Dermis microvascular lymphatic vessel endothelial cell (primary cell): ENCODE measurements at regions not wholly inside any gene's neighbourhood (a gene's known extent, or its start where the extent isn't known, plus 50 kb on each side); places are given as distances from the start of the nearest gene placed in this dataset.

Source experiments
- DNase-seq, 2 donors: peaks; one replicate each; pipeline versions ENCODE4 v3.0.0 to v3.0.0-alpha.2; 2010; ENCODE audit warnings: low read depth in 2 of 2

DNA sequence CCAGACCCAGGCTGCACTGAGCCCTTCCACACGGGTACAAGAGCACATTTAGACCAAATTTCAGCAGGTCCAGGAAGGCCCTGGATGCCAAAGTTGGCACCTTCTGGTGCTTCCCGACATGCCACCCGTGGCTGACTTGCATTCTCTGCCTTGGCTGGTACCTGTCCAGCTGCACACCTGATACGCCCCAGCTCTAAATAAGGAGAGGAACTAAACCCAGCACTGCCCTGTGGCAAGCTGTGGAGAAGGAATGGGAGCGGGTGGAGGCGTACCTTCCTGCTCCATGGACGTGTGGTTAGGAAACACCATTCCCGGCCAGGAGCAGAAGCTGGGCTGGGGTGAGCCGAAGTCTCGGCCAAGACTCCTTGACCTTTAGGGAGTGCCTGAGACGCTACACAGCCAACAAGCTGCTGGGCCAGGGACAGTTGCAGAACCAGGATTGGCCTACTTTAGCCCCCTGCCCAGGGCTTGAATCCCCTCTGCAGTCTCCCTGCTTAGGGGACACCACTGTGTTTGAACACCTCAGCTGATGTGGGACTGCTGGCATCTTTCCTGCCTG lies 86.5 kb upstream of the TAF1B start:
- DNase-seq: no peak

DNA sequence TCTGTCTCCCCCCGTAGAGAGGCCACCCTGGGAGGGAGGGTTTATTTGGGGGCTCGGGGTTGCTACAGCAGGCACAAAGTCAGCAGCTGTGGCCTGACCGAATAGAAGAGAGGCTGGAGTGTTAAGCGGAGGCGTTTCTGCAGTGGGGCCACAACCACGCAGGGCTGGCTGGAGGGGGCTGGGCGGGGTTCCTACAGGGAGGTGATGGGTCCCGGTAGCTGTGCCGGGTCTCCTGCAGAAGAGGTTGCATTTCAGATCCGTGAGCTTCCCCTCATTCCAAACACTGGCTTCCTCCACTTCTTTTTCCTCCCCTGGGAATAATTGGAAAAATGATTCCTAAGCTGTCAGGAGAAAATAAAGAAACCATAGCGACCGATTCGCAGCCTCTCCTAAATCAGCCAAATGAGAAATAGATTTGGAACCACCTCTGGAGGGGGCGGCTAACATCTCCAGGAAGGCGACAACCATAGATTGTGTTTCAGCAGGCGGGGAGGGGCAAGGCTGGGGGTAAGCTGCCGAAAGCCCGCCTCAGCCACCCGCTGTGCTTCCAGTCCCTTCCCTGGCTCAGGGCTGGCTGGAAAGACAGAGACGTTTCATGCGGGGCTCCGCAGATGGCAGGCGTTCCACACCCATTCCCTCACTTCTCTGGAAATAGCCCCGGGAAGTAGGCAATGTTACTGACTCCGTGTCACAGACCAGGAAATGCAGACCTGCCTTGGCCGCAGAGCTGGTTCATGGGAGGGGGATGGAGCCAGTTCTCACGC lies 85.6 kb upstream of the TAF1B start:
- DNase-seq: no peak

DNA sequence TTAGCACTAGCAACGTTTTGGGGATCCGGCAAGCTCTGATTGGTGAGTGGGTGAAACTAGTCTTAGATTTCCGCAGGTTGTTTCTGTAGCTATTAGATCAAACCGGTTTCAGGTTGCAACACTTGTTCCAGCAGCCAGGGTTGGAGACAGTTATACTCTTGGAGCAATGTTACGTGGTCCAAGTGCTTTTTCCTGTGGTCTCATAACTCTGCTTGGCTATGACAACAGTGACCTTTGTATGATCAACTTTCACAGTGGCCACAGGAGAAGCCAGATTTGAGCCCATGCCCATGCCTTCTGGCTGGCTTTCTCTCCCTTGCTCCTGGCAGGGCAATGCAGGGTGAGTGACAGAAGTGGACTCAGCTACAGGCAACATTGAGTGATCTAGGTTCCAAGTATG lies 84.5 kb upstream of the TAF1B start:
- no peak for DNase-seq

DNA sequence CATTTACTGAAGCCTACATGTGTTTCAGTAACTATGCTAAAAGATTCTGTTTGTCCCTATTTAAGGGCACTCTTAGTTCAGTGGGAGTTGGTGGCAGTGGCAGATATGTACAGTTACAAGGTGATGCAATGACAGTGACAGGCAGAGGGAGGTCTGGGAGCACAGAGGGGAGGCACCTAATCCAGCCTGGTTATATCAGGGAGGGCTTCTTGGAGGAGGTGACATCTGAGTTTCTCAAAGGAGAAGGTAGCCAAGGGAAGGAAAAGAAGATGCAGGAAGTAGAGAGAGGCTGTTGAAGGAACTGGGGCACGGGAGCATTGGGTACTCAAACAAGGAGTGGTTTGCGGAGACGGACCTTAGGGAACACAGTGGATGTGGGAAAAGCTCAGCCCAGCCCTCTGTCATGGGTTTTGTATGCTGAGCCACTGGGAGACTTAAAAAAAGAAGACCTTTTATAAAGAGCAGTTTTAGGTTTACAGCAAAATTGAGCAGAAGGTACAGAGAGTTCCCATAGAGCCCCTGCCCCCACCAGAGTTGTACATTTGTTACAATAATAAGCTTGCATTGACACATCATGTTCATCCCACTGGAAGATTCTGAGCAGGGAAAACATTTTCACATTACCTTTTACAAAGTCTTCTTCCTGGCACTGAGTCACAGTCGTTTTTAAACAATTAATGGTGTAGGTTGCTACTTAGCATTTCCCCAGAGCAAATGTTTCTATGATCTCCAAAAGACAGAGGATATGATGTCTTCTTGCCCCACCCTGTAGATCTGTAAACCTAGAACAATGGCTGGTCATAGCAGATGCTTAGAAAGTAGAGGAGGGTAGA lies 83.0 kb upstream of the TAF1B start:
- no peak for DNase-seq

DNA sequence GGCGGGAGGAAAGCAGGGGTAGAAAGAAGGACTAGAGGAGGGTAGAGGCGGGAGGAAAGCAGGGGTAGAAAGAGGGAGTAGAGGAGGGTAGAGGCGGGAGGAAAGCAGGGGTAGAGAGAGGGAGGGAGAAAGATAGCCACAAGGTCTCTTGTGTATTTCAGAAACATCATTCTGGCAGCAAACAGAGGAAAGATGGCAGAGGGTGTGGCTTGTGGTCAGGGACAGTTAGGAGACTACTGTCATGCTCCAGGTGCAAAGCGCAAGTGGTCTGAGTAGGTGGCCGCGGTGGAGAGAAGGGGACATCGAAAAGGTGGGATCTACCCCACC lies 82.4 kb upstream of the TAF1B start:
- no peak for DNase-seq

DNA sequence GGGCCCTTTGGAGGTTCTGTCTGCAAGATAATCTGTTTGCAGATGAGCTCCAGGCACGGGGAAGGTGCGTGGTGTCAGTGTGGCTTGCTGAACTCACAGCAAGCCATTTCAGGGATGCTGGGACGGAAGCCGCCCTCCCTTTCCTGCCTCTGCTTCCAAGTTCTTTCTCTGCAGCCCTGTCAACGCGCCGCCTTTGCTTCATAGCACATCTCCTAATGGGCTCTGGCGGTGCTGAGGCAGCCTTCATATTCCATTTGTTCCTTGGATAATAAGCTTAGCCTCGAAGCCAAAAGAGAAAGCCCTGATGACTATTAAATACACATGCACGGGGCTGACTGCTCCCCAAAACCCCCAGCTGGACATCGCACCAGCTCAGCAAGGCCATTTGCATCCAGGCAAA lies 81.7 kb upstream of the TAF1B start:
- no peak for DNase-seq

DNA sequence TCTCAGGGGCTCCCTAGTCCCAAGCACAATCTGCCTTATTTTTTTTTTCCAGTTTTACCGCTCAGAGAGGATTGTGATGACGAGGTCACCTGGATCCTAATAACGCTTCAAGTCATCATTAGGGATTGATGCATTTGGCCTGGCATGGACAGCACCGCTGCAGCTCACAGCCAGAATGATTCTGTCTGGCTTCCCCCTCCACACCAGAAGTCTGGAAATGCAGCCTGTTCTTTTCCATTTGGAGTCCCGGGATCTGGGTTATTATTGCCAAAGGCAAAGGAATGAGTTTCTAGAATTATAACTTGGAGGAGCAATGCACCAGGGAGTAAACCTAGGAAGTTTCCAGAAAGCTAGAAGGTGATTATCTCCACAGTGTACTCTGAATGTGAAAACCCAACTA lies 81.1 kb upstream of the TAF1B start:
- DNase-seq: no peak

DNA sequence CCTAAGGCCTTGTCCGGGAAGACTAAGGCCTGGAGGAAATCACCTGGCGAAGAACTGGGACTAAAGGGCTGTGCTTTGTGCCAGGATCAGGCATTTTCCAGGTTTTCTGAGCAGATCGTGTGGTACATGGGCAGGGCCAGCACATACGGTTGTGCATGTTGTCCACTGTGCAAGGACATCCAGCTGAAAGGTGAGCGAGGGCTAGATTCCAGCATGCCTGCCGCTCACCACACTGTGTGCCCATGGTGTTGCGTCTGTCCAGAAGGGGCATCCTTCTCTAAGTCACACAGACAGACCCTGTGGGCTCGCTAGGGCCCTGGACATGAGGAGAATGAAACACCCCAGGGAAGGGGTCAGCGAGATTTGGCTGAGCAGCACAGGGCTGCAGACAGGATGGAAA lies 80.3 kb upstream of the TAF1B start:
- no peak for DNase-seq

DNA sequence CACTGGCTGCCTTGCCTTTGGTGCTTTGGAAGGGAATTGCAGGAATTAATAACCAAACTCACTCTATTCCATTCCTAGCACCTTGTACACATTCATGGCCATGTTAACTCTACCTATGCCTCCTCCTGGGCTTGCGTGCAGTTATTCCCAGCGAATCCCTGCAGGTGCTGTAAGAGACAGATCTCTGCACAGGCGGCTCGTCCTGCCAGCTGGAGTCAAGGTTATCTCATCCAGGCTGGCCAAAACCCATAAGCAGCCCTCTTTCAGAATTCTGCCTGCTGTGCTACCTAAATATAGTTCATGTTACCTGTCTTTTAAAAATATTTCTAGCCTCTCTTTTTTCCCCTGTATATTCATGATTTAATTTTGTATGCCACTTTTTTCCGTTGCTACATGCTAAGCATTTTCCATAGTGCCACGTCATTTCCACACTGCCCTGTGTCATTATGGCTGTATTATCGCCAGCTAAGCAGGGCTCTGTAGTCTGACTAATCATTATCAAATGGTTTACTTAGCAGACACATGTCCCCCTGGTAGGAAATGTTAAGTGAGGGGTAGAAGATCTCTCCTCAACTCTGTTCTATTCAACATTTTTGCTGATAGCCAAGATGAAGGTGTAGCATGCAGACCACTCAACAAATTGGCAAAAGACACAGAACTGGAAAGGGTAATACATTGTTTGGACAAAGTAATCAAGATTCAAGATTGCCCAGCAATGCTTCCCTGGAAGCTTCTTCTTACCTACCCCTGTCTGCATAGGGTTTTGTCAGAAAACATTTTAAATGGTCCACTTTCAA lies 79.7 kb upstream of the TAF1B start:
- peak; percentile 79 to 81 for DNase-seq

DNA sequence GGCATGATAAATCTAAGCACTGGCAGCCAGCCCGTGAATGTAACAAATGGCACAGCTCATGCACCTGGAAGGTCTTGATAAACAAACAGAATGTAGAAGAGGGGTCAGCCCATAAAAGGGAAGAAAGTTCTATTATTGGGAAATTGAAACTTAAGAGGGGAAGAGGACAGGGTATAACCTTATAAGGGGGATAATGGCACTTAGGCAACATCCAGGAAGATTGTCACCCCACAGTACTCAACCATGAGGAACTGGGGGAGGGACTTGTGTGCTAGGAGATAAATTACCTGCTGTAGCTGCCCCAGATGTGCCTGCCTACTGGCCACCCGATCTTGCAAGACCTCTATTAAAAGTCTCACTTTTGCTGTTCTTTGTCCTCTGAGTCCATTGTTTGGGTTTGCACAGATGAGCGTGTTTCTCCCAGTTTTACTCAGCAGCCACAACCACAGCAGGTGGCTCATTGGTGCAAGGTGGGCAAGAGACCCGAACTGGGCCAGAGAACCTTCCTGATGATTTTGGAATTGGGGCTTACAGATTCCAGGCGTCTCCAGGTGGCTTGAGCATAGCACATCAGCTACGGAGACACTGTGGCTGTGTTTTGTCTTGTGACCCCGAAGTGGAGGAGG lies 79.0 kb upstream of the TAF1B start:
- no peak for DNase-seq

DNA sequence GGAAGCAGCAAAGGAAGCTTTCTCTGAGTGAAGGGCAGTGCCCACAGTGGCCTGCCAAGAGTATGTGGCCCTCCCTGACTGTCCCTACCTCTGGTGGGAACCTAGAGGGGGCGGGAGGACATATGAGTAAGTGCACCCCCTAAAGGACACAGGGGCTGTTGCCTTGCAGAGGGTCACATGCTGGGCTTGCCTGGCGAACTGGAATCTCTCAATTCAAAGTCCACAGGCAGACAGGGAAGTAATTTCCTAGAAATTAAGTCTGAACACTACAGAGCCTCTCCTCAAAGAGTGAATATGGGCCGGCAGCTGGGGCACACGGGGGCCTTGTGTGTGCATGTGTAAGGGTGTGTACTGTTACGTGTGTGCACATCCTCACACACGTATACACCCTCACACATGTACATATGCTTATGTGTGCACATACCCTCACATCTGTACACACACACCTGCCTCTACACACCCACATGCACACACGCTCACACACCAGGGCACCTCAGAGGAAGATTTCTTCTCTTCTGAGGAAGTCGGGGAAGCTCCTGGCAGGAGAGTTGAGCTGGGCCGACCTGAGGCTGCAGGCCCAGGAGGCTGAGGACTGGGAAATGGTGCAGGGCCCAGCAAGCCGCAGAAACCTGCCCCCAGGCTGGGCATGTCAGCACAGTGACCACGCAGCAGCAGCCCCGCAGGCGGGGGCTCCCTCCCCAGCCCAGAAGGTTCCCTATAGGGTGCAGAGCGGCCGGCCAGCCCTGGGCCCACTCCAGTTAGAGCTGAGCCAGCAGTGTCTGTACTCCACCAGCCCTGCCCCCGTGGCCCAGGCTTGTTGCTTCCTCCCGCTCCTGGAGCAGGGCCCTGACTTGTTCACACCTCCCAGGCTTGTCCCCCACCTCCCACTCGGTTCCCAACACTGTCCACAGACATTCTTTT lies 77.4 kb upstream of the TAF1B start:
- peak in 1 of 2 donors; percentile 27 for DNase-seq

DNA sequence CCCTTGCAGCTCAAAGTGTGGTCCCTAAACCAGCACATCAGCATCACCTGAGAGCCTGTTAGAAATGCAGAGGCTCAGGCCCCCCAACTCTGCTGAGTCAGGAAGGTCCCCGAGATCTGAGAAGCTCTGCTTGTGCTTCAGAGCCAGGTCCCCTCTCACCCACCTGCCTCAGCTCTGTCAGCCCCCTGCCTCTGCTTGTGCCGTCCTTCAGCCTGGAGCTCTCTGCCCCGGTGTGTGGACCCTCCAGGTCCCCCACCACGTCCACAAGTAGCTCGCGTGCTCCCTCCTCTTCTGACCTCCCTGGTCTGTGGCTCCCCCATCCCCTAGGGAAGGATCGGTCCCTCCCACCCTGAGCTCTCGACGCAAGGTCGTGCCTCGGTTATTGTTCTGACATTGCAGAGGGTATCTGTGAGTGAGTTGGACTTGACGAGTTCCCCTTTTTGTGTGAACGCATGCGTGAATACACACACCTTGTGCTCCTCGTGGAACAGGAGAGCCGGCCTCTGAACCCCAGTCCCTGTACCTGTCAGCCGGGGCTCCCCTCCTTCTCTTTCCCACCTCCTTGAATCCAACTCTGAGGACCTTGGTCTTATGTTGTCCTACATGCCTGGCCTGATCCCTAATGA lies 75.5 kb upstream of the TAF1B start:
- no peak for DNase-seq

DNA sequence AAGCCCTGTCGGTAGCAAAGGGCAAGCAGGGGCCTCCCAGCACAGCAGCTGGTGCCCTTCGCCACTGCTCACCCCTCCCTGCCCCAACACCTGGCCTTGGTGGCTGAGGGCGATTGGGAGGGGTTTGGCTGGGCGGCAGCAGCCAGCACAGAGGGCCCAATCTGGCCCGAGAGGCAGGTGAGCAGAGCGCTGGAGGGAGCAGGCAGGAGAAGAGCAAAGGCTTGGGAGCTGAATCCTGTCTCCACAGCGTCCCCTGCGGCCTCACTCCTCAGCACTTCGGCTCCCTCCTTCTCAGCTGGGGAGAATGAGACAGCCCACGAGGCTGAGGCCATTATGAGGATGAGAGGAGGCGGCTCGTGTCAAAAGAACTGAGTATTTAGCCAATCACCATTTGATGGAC lies 74.9 kb upstream of the TAF1B start:
- DNase-seq: no peak

DNA sequence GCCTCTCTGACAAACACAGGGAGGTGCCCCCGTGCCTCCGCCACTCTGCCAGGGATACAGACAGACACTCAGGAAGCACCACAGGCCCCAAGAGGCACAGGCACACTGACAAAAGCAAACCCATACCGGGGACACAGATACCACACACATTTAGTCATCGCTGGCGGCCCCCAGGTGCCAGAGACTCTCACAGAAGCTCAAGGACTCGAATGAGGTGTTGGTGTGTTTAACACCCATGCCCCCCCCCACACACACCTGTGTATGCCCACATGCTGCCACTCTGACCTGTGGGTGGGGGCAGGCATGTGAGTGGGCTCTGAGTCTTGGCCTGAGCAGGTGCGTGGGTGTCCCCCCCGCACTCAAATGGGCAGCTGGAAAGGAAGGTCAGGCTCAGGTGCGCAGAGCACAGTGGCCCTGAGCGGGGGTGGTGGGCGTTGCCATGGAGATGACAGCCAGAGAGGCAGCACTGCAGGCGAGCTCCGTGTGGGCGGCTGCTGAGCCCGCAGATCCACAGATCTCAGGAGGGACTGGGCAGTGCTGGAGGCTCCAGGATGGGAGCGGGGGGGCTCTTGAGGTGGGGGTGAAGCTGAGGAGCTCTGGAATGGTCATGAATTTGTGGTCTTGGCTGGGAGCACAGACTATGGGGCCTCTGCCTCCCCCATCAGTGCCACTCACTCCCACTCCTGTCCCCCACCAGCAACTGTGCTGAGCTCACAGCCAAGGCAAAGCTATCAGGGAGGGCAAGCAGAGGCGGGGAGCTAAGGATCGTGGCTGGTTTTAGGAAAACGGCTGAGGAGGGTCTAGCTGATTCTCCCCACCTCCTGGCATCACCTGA lies 73.9 kb upstream of the TAF1B start:
- no peak for DNase-seq

DNA sequence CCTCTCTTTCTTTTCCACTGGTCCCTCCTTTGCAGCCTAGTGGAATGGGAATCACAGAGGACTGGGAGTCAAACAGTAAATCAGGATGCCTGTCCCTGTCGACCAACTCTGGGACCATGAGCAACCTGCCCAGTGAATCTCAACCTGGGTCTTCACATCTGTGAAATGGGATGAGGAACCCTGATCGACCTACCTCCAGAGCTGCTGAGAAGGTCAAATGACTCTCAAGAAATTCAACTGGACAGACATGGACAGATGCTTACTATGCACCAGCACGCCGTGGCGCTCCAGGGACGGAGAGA lies 73.3 kb upstream of the TAF1B start:
- DNase-seq: no peak

DNA sequence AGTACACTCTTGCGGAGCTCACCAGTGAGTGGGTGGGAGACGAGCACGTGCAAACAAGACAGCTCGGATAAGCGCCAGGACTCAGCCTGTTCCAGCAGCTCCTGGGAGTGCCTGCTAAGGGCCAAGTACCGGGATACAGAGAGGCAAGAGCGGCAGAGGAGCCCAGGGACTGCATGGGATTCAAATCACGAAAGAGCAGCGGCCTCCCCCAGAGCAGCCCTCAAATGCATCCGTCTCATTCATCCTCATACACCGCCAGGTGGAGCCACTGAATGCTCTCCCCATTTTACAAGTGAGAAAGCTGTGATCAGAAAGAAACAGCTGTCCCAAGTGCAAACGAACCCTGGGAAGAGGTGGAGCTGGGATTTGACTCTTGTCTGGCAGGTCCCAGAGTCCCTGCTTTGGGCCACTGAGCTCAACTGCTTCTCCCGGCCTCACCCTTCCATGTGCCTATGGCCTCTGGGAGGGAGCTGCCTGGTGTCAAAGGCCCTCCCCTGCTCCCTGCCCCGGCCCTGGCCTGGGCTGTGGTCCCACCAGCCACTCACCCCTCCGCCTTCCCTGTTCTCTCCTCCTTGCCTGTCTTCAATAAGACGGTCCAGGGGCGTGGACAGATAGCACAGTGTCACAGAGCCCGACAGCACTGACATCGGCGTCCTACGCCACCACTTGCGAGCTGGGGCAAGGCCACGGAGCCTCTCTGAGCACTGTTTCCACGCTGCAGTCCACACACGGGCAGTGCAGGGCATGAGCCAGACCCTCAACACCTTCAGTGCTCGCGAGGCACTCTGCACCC lies 72.8 kb upstream of the TAF1B start:
- peak; percentile 43 to 70 for DNase-seq

DNA sequence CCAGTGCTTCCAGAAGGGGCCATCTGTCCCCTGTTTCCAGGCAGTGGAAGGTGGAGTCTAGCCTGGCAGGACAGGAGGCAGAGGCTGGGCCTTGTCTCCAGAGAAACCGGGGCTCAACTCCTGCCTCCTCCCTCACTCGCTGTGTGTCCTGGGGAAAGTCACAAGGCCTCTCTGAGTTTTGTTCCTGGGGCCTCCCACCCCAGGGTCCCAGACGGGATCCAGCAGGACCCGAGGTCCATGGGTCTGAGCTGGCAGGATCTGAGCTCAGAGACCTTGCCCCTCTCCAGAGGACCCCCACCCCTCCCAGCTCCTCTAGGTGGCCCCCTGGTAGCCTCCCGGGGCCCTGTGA lies 72.2 kb upstream of the TAF1B start:
- no peak for DNase-seq

DNA sequence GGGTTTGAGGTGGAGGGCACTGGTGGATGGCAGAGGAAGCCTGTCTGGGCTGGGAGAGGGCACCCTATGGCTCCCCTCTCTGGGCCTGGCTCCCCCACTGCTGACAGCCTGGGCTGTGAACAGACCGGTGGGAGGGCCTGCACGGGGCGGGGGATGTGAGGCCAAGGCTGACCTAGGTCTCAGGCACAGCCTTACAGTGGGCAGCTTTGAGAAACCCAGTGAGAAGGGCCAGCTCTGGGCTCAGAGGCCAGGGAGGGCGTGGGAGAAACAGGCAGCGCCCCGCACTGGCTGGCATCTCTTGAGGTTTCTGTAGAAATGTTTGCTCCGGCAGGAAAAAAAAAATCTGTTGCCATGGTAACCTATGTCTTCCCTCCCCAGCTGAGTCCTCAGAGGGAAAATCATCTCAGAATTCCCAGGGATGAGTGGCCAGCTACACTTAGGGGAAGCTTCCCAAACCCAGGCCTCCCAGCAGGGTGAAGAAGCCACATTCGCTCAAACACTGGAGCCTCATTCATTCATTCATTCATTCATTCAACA lies 71.7 kb upstream of the TAF1B start:
- peak in 1 of 2 donors; percentile 29 for DNase-seq
